Heart right ventricle (tissue), 16 donors: ENCODE measurements at regions not wholly inside any gene's neighbourhood (a gene's known extent, or its start where the extent isn't known, plus 50 kb on each side); places are given as distances from the start of the nearest gene placed in this dataset.

Experiments used
- ATAC-seq, 8 donors: fragments of 200-7000 bp; cut with Tn5 transposase; one replicate each; pipeline ENCODE4 v1.9.1; 2020; ENCODE audit warnings: mild to moderate bottlenecking in 8 of 8, moderate library complexity in 8 of 8, moderate number of reproducible peaks in 1 of 8
- DNase-seq, 2 donors: peaks; one replicate each; pipeline ENCODE4 v3.0.0-alpha.2; 2020
- H3K27ac ChIP-seq, 10 donors: fragments of 200-600 bp; sonication (generic) in 2 of 10; one replicate each; pipeline versions ENCODE4 v1.5.0 to v1.8.0; 2020 to 2022; ENCODE audit warnings: mild to moderate bottlenecking in 3 of 10
- H3K27me3 ChIP-seq, 7 donors: fragments of 200-600 bp; one replicate each; pipeline ENCODE4 v1.8.0; 2021 to 2022; ENCODE audit warnings: mild to moderate bottlenecking in 2 of 7
- H3K36me3 ChIP-seq, 9 donors: fragments of 200-600 bp; sonication (generic) in 1 of 9; one replicate each; pipeline versions ENCODE4 v1.5.0 to v1.8.0; 2020 to 2022; ENCODE audit warnings: mild to moderate bottlenecking in 2 of 9
- H3K4me1 ChIP-seq, 9 donors: fragments of 200-600 bp; sonication (generic) in 1 of 9; one replicate each; pipeline versions ENCODE4 v1.5.0 to v1.8.0; 2020 to 2022; ENCODE audit warnings: mild to moderate bottlenecking in 4 of 9
- H3K4me3 ChIP-seq, 10 donors: fragments of 200-600 bp; sonication (generic) in 2 of 10; one replicate each; pipeline versions ENCODE4 v1.5.0 to v1.8.0; 2020 to 2022; ENCODE audit warnings: mild to moderate bottlenecking in 7 of 10, moderate library complexity in 2 of 10
- H3K9me3 ChIP-seq, 11 donors: fragments of 200-600 bp in 10 of 11; sonication (generic) in 2 of 11; one replicate each; pipeline versions ENCODE4 v1.5.0 to v1.8.0; 2013 to 2022; ENCODE audit warnings: mild to moderate bottlenecking in 2 of 11, control low read depth in 1 of 11, moderate library complexity in 1 of 11
- WGBS, 2 donors: extraction: QIAGEN DNeasy Blood & Tissue Kit; methylation state at CpG; one replicate each; pipeline ENCODE4 v1.1.7; 2013; ENCODE audit warnings: inconsistent platforms in 1 of 2; 5-methylcytosine and 5-hydroxymethylcytosine counted together
- intact Hi-C, 10 donors: fragments of 100-400 bp; cut with DNase I; formaldehyde crosslinking; loops; one replicate each; pipeline versions ENCODE4 v1.11.1 to v1.14.2; 2022
- TF ChIP-seq, protein P1 (sequence below), 9 donors: fragments of 200-600 bp; sonication (generic) in 2 of 9; IDR thresholded peaks; one replicate each; pipeline versions ENCODE4 v1.5.0 to v1.8.0; 2021 to 2022; ENCODE audit warnings: antibody characterized with exemption in 9 of 9, mild to moderate bottlenecking in 5 of 9, moderate library complexity in 1 of 9
- donor health status: Arrhythmogenic right ventricular cardiomyopathy.
- donor health status: ischemic (EF 13 %, LVEDD 7.1; RV severe dilation, severe dysfunction).
- donor health status: healthy with polysubstance abuse.
- donor health status: DM: no; HTN: yes; CAD: no.
- donor health status: DM: no; HTN: no; CAD: no.
- donor health status: ischemic (EF 25% LVEDD 6.9; RV normal size, moderate dysfunction).
- donor health status: ischemic (EF 25% LVEDD 5.7; RV mildly dilated, moderate dysfunction).
- donor health status: healthy.
- donor health status: DM: yes; HTN: yes; CAD: no.
- donor health status: Ischemic cardiomyopathy.
- donor health status: ischemic (EF 35%, LVEDD 5.7; RV mildly dilated, moderate dysfunction).
- donor health status: nonischemic (EF 11% LVEDD 7.7; RV severe dilation, severe dysfunction).
- donor health status: DM: yes; HTN: yes; CAD: no.
- donor health status: PGD.
- donor health status: ischemic (EF 29% LVEDD 5.4; RV normal size, mild dysfunction).
- donor health status: nonischemic (EF 23%, LVEDD 6.1; RV moderate dilation, normal function).

DNA sequence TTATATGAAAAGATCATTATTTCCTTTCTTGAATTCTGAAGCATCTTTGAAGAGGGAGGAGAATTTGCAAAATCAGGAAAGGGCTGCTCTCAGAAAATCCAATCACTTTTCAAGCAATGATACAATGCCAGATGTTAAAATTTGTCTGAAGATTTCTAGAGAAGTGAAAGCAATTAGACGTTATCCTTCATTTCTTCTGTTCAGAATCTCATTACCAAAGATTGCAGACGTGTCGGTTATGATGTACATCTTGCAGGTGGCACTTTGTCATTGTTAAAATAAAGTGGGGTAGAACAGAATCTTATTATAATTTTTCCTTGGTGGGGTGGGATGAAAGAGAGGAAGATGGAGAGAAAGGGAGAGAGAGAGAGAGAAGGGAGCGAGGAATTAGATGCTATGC, 296.4 kb upstream of the STS start:
- Histone ChIP-seq H3K4me1 (no peaks in the 10 kb centered on the region), H3K36me3 (no peaks in the 10 kb centered on the region), H3K27ac (no peak overlapping the region), H3K9me3 (peaks cover 0 to 5% (median 0%) of the 10 kb centered on the region in 11 donors), H3K4me3 (no peak overlapping the region), H3K27me3 (no peaks in the 10 kb centered on the region)
- 80 to 97% methylated on average over 4 of the region's 4 CpGs for WGBS, 2 donors
- intact Hi-C loops: no loop called here
- TF ChIP-seq, protein P1, sequence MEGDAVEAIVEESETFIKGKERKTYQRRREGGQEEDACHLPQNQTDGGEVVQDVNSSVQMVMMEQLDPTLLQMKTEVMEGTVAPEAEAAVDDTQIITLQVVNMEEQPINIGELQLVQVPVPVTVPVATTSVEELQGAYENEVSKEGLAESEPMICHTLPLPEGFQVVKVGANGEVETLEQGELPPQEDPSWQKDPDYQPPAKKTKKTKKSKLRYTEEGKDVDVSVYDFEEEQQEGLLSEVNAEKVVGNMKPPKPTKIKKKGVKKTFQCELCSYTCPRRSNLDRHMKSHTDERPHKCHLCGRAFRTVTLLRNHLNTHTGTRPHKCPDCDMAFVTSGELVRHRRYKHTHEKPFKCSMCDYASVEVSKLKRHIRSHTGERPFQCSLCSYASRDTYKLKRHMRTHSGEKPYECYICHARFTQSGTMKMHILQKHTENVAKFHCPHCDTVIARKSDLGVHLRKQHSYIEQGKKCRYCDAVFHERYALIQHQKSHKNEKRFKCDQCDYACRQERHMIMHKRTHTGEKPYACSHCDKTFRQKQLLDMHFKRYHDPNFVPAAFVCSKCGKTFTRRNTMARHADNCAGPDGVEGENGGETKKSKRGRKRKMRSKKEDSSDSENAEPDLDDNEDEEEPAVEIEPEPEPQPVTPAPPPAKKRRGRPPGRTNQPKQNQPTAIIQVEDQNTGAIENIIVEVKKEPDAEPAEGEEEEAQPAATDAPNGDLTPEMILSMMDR (IDR thresholded peaks at IDR 0.05): no peak
- ATAC-seq (no peak), DNase-seq (no peak)

DNA sequence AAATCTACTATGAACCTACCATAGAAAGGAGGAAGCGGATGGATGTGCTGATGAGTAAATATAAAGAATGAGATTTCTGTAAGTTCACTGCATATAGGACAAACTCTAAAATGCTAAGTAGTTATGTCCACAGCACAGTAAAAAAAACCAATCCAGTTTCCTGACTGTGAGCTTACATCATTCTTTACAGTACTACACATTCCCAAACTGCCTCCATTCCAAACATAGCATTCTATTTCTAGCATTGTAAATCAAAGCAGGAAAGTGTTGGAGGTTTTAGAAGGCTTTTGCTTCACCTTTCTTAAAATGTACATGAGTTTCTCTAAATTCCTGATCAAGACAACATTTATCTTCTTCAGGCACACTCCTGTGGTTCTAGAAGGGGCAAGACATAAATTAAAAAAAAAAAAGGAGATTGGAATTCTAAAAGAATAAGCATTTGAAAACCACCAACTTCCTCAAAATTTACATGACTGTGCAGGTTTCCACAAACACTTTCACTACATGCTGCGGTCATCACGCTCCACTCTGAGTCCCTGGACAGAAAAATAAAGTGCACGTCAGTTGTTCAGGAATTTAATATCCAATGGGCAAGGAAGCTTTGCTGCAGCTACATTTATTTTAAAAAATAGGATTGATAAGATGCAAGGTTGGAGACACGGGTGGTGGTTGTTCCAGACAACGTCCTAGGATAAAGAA, 297.6 kb upstream of the STS start:
- Histone ChIP-seq H3K4me3 (no peak overlapping the region), H3K27me3 (no peaks in the 10 kb centered on the region), H3K9me3 (peaks cover 0 to 5% (median 0%) of the 10 kb centered on the region in 11 donors), H3K36me3 (no peaks in the 10 kb centered on the region), H3K27ac (no peak overlapping the region), H3K4me1 (no peaks in the 10 kb centered on the region)
- DNase-seq (no peak), ATAC-seq (no peak)
- TF ChIP-seq, protein P1 (IDR thresholded peaks at IDR 0.05): no peak
- intact Hi-C loops: no loop called here
- WGBS, 2 donors: 25 to 43% methylated on average over 6 of the region's 6 CpGs

DNA sequence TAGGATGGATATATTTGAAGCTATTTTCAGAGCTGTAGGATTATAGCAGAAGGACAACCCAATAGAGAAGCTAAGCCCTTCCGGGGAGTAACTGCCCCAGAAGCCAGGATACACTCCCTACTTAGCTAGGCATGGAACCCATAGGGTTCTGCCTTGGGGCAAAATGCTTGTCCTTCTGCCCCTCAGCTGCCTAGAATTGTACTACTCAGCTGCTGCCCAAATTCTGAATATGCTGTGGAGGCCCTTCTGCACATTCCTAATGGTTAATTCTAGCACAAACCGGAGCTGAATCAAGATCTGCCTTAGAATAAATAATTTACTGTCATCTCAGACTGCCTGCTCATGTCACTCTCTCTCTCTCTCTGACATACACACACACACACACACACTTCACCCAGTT, 297.7 kb upstream of the VCX3A start:
- Histone ChIP-seq H3K4me1 (no peaks in the 10 kb centered on the region), H3K27me3 (no peaks in the 10 kb centered on the region), H3K36me3 (no peaks in the 10 kb centered on the region), H3K4me3 (no peak overlapping the region), H3K9me3 (no peaks in the 10 kb centered on the region), H3K27ac (no peak overlapping the region)
- DNase-seq (no peak), ATAC-seq (no peak)
- 85 to 92% methylated on average over 2 of the region's 2 CpGs for WGBS, 2 donors
- intact Hi-C loops: no loop called here
- TF ChIP-seq, protein P1 (IDR thresholded peaks at IDR 0.05): no peak

DNA sequence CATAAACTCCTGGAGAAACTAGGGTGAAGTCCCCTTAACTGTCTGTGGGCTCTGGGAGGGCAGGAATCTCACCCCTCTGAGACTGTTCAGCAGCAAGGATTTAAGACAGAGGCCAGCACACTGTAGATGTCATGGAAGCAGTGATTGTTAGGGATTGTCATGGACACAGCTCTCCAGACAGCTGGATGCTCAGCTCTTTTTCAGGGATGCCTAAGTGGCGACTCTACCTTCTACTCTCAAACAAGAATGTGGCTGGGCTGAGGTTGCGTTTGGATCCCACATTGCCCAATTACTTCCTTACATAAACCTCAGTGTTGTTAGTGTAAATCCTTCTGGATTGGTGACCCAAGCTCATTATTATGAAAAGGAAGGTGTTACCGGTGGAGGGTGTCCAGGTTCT, 291.9 kb upstream of the VCX3A start:
- TF ChIP-seq, protein P1 (IDR thresholded peaks at IDR 0.05): no peak
- DNase-seq: no peak
- Histone ChIP-seq H3K27ac (no peak overlapping the region), H3K9me3 (no peaks in the 10 kb centered on the region), H3K4me3 (no peak overlapping the region), H3K4me1 (no peaks in the 10 kb centered on the region), H3K36me3 (no peaks in the 10 kb centered on the region), H3K27me3 (no peaks in the 10 kb centered on the region)
- intact Hi-C loops: no loop called here
- ATAC-seq: no peak
- 80 to 86% methylated on average over 3 of the region's 3 CpGs for WGBS, 2 donors
